GM19328 (cell line): ENCODE measurements at regions not wholly inside any gene's neighbourhood (a gene's known extent, or its start where the extent isn't known, plus 50 kb on each side); places are given as distances from the start of the nearest gene placed in this dataset.
"Not testable (repeated sequence)": the region's sequence is repeated elsewhere in the genome, so short reads cannot be mapped to it uniquely, and the experiment has no call there.

Source experiments
- ATAC-seq: cut with Tn5 transposase; IDR thresholded peaks from one replicate; pipeline ENCODE4 v1.9.1; 2021; ENCODE audit warnings: mild to moderate bottlenecking, moderate library complexity; ENCODE audit not compliant: unreplicated experiment

- ATAC-seq = no peak
These were observed 61.0 kb upstream of the ST3GAL6 start for GRCh38 chr3:98702166-98702565.

- no peak for ATAC-seq
These were observed 57.9 kb upstream of the ST3GAL6 start for GRCh38 chr3:98705212-98705611.

- ATAC-seq = no peak
These were observed 57.4 kb upstream of the ST3GAL6 start for GRCh38 chr3:98705694-98706093.

GRCh38 chr3:98708681-98709080 lies 54.5 kb upstream of the ST3GAL6 start:
- ATAC-seq = not testable (repeated sequence)

- no peak for ATAC-seq
These were observed 53.7 kb upstream of the ST3GAL6 start for GRCh38 chr3:98709441-98709840.

- ATAC-seq = no peak
These were observed 53.0 kb upstream of the ST3GAL6 start for GRCh38 chr3:98710067-98710659.

GRCh38 chr3:98711426-98711825 lies 51.7 kb upstream of the ST3GAL6 start:
- no peak for ATAC-seq

- ATAC-seq = no peak
These were observed 50.4 kb upstream of the ST3GAL6 start for GRCh38 chr3:98712726-98713125.

- ATAC-seq = not testable (repeated sequence)
These were observed 49.8 kb upstream of the ST3GAL6 start for GRCh38 chr3:98713332-98713731.
